GM19452 (cell line): ENCODE measurements at regions not wholly inside any gene's neighbourhood (a gene's known extent, or its start where the extent isn't known, plus 50 kb on each side); places are given as distances from the start of the nearest gene placed in this dataset.
"Not testable (repeated sequence)": the region's sequence is repeated elsewhere in the genome, so short reads cannot be mapped to it uniquely, and the experiment has no call there.

Source experiments
- ATAC-seq: cut with Tn5 transposase; IDR thresholded peaks from one replicate; pipeline ENCODE4 v1.9.1; 2021; ENCODE audit not compliant: unreplicated experiment

GRCh38 chr2:167844714-167845530, 402.5 kb downstream of the STK39 start:
- ATAC-seq, result no peak

GRCh38 chr2:167843657-167844056, 403.7 kb downstream of the STK39 start:
- no peak for ATAC-seq

GRCh38 chr2:167843217-167843616, 404.2 kb downstream of the STK39 start:
- ATAC-seq, result no peak

- ATAC-seq, result no peak
These were observed 405.3 kb downstream of the STK39 start for GRCh38 chr2:167842047-167842446.

GRCh38 chr2:167835290-167835689, 412.1 kb downstream of the STK39 start:
- not testable (repeated sequence) for ATAC-seq

- ATAC-seq, result no peak
These were observed 412.7 kb downstream of the STK39 start for GRCh38 chr2:167834707-167835106.

GRCh38 chr2:167833294-167833693, 414.1 kb downstream of the STK39 start:
- ATAC-seq, result no peak

GRCh38 chr2:167832868-167833287, 414.5 kb downstream of the STK39 start:
- ATAC-seq, result no peak

- no peak for ATAC-seq
These were observed 419.9 kb downstream of the STK39 start for GRCh38 chr2:167827352-167828097.

GRCh38 chr2:167826906-167827305, 420.5 kb downstream of the STK39 start:
- ATAC-seq, result no peak

GRCh38 chr2:167825664-167826063, 421.7 kb downstream of the STK39 start:
- ATAC-seq, result no peak

GRCh38 chr2:167822690-167823465, 424.5 kb downstream of the STK39 start:
- no peak for ATAC-seq

GRCh38 chr2:167820488-167820887, 426.9 kb downstream of the STK39 start:
- ATAC-seq, result no peak

- ATAC-seq, result no peak
These were observed 428.9 kb downstream of the STK39 start for GRCh38 chr2:167818521-167818920.

- no peak for ATAC-seq
These were observed 429.5 kb downstream of the STK39 start for GRCh38 chr2:167817908-167818307.

- ATAC-seq, result no peak
These were observed 430.0 kb downstream of the STK39 start for GRCh38 chr2:167817422-167817821.

- ATAC-seq, result no peak
These were observed 430.5 kb downstream of the STK39 start for GRCh38 chr2:167816874-167817290.

- ATAC-seq, result peak; percentile 94
These were observed 432.3 kb downstream of the STK39 start for GRCh38 chr2:167814881-167815718.

- not testable (repeated sequence) for ATAC-seq
These were observed 432.9 kb downstream of the STK39 start for GRCh38 chr2:167814482-167814880.

- not testable (repeated sequence) for ATAC-seq
These were observed 437.6 kb downstream of the STK39 start for GRCh38 chr2:167809799-167810198.
